AG09319 (cell line): ENCODE measurements at regions not wholly inside any gene's neighbourhood (a gene's known extent, or its start where the extent isn't known, plus 50 kb on each side); places are given as distances from the start of the nearest gene placed in this dataset.

Experiments used
- DNase-seq: peaks from one replicate; pipeline ENCODE4 v3.0.0-alpha.2; 2010; ENCODE audit warnings: low read depth; ENCODE audit errors: extremely low read depth
- TF ChIP-seq, protein P1 (sequence below): IDR thresholded peaks from 2 replicates; pipeline ENCODE4 v1.5.1; 2011; ENCODE audit warnings: low read depth, mild to moderate bottlenecking, inconsistent platforms, low read length, moderate library complexity

DNA sequence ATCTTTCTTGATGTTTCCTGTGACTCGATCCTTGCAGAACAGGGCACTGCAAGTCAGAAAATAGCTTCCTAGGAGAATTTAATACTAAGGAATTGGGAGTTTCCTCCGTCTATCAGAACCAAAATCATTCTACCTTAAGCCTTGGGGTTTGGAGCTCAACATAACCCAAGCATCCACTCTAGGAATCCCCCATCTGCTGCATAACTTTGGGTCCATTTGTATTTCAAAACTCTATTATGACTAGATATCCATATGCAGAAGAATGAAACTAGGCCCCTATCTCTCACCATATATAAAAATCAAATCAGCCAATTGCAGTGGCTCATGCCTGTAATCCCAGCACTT lies 61.7 kb upstream of the AKAP13 start:
- no peak for DNase-seq
- TF ChIP-seq, protein P1, sequence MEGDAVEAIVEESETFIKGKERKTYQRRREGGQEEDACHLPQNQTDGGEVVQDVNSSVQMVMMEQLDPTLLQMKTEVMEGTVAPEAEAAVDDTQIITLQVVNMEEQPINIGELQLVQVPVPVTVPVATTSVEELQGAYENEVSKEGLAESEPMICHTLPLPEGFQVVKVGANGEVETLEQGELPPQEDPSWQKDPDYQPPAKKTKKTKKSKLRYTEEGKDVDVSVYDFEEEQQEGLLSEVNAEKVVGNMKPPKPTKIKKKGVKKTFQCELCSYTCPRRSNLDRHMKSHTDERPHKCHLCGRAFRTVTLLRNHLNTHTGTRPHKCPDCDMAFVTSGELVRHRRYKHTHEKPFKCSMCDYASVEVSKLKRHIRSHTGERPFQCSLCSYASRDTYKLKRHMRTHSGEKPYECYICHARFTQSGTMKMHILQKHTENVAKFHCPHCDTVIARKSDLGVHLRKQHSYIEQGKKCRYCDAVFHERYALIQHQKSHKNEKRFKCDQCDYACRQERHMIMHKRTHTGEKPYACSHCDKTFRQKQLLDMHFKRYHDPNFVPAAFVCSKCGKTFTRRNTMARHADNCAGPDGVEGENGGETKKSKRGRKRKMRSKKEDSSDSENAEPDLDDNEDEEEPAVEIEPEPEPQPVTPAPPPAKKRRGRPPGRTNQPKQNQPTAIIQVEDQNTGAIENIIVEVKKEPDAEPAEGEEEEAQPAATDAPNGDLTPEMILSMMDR: no peak

DNA sequence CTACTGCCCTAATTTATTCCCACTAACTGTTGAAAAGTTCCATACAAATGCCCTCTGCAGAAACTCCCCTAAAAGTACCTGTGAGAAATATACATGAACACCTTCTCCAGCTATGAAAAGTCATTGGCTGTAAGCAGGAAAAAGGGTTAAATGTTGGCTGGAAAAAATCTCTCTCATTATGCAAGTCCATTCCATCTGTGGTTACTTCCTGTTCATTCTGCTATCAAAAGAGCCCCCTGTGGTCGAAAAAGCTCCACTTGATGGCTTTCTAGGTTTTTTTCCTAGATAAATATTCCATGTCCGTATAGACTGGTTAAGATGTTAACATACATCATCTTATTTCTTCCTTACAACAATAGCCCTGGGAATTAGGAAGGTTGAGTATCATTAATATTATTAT lies 56.2 kb upstream of the AKAP13 start:
- TF ChIP-seq, protein P1: no peak
- no peak for DNase-seq

DNA sequence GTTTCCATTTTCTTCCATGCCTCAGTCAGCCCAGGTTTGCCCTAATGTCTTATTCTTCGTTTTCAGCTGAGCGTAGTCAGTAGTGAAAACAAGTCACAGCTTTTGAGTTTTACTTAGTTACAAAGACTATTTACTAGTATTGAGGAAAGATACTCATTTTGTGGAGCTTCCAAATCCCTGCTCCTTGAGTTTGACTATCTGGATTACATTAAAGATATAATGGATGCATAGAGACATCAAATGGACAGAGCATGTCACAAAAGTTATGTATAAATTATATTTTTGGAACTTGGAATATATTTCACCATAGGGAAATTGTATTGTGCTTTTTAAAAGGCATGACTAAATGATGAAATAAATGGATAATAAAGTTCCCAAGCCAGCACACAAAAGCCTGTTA lies 54.6 kb upstream of the AKAP13 start:
- no peak for DNase-seq
- TF ChIP-seq, protein P1: no peak

DNA sequence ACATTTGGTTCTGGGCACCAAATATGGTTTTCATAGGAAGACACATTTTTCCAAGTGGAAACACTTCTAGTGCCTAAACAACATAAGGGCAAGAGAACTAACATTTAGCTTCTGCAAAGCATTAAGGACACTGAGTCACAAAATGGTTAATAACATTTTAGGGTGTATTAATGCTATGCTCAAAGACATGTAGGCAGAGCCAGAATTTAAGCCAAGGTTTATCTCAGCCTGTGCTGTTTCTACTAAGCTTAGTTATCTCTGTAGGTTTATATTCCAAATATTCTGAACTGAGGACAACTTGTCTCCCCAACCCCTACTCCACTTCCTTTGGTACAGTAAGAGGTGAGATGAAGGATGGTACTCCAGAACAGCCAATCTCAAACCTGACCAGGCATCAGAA lies 54.1 kb upstream of the AKAP13 start:
- TF ChIP-seq, protein P1: no peak
- DNase-seq: no peak

DNA sequence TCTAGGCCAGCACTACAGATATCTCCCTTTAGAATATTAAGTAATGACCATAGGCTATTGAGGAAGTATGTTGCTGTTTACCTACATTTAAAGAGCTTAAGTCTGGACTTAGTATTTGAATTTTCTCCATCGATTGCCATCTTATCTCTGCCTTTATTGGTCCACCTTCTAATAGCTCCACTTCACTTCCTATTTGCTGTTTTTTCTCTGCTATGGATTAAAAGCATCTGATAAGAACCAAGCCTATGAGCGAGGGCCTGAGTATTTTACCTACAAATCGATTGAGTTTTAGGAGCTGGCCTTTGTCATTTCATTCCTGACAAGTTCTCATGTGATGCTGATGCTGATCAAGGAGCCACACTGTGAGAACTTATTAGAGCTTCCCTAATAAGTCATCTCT lies 52.6 kb upstream of the AKAP13 start:
- TF ChIP-seq, protein P1: no peak
- no peak for DNase-seq

DNA sequence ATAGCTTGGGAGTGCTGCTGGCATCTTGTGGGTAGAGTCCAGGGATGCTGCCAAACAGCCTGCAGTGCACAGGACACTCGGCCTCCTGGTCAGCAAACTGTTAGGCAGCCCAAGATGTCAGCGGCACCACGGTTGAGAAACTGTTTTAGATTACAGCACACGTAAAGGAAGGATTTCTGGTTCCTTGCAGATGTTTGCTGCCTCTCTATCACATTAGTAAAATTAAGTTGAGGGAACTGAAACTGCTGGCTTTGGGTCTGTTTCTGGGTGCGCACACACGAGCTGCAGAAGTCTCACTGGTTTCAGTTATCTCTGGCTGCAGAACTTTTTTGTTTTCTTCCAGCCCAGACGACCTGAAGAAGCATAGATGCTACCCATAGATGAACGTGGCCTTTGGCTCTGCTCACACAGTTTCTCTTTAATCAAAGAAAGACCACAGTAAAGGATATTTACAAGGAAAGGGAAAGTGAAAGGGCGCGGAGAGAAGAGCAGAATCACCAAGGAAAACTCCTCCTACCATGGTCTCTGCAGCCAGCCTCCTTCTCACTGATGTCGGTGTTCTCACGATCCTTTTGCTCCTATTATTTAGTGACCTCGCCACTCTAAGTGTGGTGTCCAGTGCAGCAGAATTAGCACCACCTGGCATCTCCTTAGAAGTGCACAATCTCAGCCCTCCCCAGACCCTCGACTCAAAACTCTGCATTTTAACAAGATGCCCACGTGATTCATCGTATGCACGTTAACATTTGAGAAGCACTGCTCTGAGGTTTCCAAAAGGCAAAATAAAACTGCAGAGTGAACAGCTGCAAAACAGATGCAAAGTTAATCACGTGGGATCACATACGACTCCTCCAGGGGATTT lies 50.6 kb upstream of the AKAP13 start:
- TF ChIP-seq, protein P1: no peak
- DNase-seq: no peak
